GM19099 (cell line): ENCODE measurements at regions not wholly inside any gene's neighbourhood (a gene's known extent, or its start where the extent isn't known, plus 50 kb on each side); places are given as distances from the start of the nearest gene placed in this dataset.

Experiments used
- POLR2A ChIP-seq: IDR thresholded peaks from 3 replicates; pipeline ENCODE4 v1.6.1; 2011; ENCODE audit warnings: low read depth; ENCODE audit not compliant: insufficient read length; ENCODE audit errors: extremely low read depth

DNA sequence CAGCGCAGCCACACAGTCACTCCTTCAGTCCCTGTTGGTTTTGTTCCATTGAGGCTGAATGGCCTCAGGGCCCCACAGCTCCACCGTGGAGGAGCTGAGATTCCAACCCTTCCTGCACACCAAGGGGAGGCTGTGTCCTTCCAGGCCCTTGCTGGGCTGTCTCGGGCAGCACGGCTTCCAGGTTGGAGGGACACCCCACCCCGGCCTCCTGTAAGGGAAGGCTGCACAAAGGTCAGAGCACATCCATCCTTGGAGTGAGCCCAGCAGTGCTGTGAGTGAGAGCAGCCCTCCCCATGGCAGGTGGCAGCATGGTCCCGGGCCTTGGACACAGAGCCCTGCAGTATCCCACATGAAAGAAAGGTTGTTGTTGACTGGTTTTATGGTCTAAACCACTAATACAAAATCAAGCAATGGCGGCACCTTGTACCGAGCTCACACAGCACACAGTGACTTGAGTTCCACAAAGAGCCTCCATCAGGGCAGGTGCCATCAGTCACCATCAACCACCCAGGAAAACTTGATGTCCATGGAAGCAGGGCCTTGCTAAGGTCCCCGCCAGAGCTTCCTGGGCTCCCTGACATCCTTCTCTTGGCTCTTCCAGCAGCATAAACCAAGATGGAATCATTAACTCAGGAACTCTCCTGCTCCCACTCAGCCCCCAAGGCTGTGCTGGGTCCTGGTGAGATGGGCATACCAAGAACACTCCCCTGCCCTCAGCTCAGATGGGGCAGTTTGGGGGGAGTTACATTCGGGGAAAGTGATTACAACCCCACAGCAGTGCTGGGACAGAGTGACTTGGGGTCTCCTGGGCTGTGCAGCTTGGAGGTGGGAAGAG lies 1500.4 kb downstream of the TBC1D22A start:
- no peak for TF ChIP-seq POLR2A

DNA sequence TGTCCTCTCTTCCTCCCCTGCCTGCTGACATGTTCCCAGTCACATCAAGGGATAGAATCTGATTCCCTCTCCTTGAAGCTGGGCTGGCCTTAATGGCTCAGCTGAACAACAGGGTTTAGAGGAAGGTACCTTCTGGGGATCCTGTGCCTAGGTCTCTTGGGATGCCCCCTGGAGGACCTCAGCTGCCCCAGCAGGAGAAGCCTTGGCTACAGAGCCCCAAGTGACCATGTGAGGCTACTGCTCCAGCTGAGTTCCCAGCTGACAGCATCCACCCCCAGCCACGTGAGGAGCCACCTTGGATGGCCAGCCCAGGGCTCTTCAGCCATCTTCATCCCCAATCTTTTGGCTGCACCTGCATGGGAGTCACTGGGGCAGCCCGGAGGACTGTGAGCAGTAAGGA lies 1499.3 kb downstream of the TBC1D22A start:
- TF ChIP-seq POLR2A, result no peak

DNA sequence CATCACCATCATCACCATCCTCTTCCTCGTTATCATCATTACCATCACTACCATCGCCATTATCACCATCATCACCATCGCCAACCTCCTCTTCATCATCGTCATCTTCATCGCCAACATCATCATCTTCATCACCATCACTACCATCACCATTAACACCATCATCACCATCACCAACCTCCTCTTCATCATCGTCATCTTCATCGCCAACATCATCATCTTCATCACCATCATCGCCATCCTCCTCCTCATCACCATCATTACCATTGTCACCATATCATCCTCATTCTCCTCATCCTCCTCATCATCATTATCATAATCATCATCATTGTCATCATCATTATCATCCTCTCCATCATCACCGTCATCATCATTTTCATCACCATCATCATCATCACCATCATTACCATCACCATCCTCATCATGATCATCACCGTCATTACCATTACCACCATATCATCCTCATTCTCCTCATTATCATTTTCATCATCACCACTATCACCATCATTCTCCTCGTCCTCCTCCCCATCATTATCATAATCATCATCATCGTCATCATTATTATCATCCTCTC lies 1498.7 kb downstream of the TBC1D22A start:
- no peak for TF ChIP-seq POLR2A

- no peak for TF ChIP-seq POLR2A
Measured at GRCh38 chr22:48259991-48260670, 1497.7 kb downstream of the TBC1D22A start.

GRCh38 chr22:48258811-48259210 lies 1496.4 kb downstream of the TBC1D22A start:
- no peak for TF ChIP-seq POLR2A

DNA sequence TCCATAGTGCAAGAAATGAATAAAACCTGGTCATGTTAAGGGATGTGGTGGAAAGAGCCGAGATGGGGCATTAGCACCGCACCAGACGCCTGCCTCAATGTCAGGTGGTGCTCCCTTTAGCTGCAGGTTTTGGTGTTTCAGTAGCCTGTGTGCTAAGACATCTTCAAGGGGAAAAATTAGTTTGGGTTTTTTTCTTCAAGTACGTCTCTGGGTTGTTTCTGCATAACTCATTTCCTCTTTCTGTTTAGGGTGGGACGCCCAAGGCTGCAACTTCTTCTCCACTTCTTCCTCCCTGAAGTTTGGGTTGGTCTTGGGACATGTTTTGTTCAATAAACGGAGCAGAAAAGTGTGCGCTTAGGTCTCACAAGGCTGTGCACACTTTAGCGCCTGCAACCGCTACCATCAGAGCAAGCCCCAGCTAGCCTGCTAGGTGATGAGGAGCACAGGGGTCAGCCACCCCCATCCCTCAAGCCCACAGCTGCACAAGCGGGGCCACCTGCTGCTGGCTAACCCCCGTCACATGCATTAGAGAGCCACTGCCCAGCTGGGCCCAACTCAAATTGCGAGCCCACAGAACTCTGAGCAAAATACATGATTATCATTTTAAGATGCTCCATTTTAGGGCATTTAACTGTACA lies 1495.7 kb downstream of the TBC1D22A start:
- no peak for TF ChIP-seq POLR2A

- no peak for TF ChIP-seq POLR2A
Measured at GRCh38 chr22:48257685-48258055, 1495.2 kb downstream of the TBC1D22A start.

DNA sequence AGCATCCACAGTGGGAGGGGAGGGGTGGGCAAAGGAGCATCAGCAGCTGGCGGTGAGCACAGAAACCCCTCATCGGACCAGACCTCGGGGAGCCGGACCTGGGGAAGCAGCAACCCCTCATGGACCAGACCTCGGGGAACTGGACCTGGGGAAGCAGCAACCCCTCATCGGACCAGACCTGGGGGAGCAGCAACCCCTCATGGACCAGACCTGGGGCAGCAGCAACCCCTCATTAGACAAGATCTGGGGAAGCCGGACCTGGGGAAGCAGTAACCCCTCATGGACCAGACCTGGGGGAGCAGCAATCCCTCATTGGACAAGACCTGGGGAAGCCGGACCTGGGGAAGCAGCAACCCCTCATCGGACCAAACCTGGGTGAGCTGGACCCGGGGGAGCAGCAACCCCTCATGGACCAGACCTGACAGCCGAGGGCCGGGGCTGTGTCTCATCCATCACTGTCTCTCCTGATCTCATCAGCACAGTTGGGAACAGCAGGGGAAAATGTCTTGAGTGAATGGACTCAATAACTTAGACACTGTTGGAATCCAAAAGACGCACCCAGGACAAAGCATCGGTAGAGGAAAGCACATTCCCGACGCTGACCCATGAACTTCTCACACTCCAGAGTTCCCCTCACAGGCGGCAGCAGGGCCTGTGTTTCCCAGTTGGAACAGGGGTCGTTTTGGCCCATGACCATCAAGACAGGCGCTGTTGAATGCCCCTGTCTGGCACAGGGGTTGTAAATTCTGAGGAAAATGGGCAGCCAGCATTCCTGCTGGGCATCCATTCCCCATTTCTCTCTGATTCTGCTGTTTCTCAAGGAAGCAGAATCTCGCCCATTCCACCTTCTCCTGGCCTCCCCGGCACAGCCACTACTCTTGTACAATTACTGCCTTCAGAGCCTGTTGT lies 1494.6 kb downstream of the TBC1D22A start:
- no peak for TF ChIP-seq POLR2A

GRCh38 chr22:48256041-48256739 lies 1493.7 kb downstream of the TBC1D22A start:
- no peak for TF ChIP-seq POLR2A

- no peak for TF ChIP-seq POLR2A
Measured at GRCh38 chr22:48254311-48254873, 1491.9 kb downstream of the TBC1D22A start.

GRCh38 chr22:48253573-48253972 lies 1491.1 kb downstream of the TBC1D22A start:
- TF ChIP-seq POLR2A, result no peak

DNA sequence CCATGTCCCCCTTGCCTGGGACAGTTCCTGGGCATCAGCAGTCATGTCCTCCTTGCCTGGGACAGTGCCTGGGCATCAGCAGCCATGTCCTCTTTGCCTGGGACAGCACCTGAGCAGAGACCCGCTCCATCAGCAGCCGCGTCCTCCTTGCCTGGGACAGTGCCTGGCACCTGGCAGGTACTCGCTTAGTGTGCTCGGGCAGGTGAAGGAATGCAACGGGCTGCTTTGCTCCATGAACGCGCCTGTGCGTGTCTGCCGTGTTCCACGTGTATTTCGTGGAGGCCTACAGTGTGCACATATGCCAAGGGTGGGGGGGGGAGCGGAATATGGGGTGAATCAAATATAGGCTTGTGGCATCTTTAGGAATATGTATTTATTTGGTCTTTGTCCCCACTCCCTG lies 1490.7 kb downstream of the TBC1D22A start:
- TF ChIP-seq POLR2A, result no peak

DNA sequence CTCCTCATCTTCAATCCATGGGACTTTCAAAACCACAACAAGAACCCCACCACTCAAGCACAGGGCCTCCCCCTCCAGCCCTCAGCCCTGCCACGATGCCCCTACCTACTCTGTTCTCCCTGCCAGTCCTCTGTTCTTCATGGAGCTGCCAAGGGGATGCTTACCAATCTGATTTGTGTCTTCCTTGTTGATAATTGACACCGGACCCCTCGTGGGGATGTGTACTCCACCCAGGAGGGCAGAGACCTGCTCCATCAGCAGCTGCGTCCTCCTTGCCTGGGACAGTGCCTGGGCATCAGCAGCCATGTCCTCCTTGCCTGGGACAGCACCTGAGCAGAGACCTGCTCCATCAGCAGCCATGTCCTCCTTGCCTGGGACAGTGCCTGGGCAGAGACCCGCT lies 1489.2 kb downstream of the TBC1D22A start:
- TF ChIP-seq POLR2A, result no peak
